HEK293 (cell line): ENCODE measurements at regions not wholly inside any gene's neighbourhood (a gene's known extent, or its start where the extent isn't known, plus 50 kb on each side); places are given as distances from the start of the nearest gene placed in this dataset.

ENCODE experiments used
- CTCF ChIP-seq: fragments of 450-650 bp; formaldehyde crosslinking; IDR thresholded peaks from 2 replicates; pipeline ENCODE4 v1.5.1; 2016; ENCODE audit warnings: missing biosample characterization, missing genetic modification characterization
- TCF7L2 ChIP-seq: IDR thresholded peaks from 2 replicates; pipeline ENCODE4 v1.6.1; 2011; ENCODE audit warnings: low read depth, mild to moderate bottlenecking, inconsistent platforms, low read length, moderate library complexity, borderline replicate concordance
- ZNF174 ChIP-seq: fragments of 450-650 bp; formaldehyde crosslinking; IDR thresholded peaks from 2 replicates; pipeline ENCODE4 v1.5.0; 2017; ENCODE audit warnings: missing biosample characterization, mild to moderate bottlenecking, missing genetic modification characterization
- ZNF274 ChIP-seq, 2 experiments: fragments of 200-500 bp in 1 of 2; fragments of 450-650 bp in 1 of 2; sonication (Bioruptor generic) in 1 of 2; formaldehyde crosslinking in 1 of 2; IDR thresholded peaks; 2 replicates each; pipeline versions ENCODE4 v1.5.1 to v1.6.1; 2014 to 2016; ENCODE audit warnings: borderline replicate concordance in 1 of 2, inconsistent platforms in 1 of 2, low read length in 1 of 2, missing biosample characterization in 1 of 2, missing genetic modification characterization in 1 of 2
- ZNF423 ChIP-seq: fragments of 450-650 bp; formaldehyde crosslinking; IDR thresholded peaks from 2 replicates; pipeline ENCODE4 v1.5.1; 2016; ENCODE audit warnings: missing biosample characterization, missing genetic modification characterization
- ZNF510 ChIP-seq: fragments of 450-650 bp; formaldehyde crosslinking; IDR thresholded peaks from 2 replicates; pipeline ENCODE4 v1.5.1; 2018; ENCODE audit warnings: mild to moderate bottlenecking, missing genetic modification characterization, missing biosample characterization; ENCODE audit not compliant: insufficient replicate concordance
- ZNF629 ChIP-seq: fragments of 450-650 bp; formaldehyde crosslinking; IDR thresholded peaks from 2 replicates; pipeline ENCODE4 v1.5.1; 2017; ENCODE audit warnings: missing biosample characterization, missing genetic modification characterization
- TF ChIP-seq, protein P1 (sequence below): IDR thresholded peaks from 2 replicates; pipeline ENCODE4 v1.6.1; 2011; ENCODE audit warnings: mild to moderate bottlenecking, low read depth, low read length, borderline replicate concordance

DNA sequence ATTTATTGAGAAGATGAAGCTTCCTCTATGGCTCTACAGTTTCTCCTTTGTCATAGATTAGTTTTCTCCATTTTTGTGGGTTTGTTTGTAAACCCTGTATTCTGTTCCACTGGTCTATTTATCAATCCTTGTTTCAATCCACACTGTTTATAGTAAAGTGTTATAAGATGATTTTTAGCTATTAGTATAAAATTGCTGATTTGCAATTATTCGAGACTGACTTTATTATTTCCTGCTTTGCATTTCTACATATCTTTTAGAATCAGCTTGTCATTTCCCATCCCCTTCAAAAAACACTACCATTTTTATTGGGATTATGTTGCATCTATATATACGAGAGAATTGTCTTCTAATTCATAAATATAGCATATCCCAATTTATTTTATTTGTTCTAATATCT, 325.9 kb upstream of the EPHA7 start:
- TF ChIP-seq ZNF510 (tag by site-specific recombination), result no peak
- no peak for TF ChIP-seq TCF7L2
- no peak for TF ChIP-seq ZNF174 (tag by site-specific recombination)
- no peak for TF ChIP-seq ZNF274 (IDR thresholded peaks at IDR 0.05; ENCODE audit: low read length)
- no peak for TF ChIP-seq ZNF274 (tag by site-specific recombination; IDR thresholded peaks at IDR 0.05; ENCODE audit: borderline replicate concordance)
- no peak for TF ChIP-seq CTCF (tag by site-specific recombination)
- TF ChIP-seq ZNF629, result no peak
- TF ChIP-seq ZNF423 (tag by site-specific recombination), result no peak
- TF ChIP-seq, protein P1, sequence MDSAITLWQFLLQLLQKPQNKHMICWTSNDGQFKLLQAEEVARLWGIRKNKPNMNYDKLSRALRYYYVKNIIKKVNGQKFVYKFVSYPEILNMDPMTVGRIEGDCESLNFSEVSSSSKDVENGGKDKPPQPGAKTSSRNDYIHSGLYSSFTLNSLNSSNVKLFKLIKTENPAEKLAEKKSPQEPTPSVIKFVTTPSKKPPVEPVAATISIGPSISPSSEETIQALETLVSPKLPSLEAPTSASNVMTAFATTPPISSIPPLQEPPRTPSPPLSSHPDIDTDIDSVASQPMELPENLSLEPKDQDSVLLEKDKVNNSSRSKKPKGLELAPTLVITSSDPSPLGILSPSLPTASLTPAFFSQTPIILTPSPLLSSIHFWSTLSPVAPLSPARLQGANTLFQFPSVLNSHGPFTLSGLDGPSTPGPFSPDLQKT, result no peak
